Adipocyte (in vitro differentiated cells): ENCODE measurements at regions not wholly inside any gene's neighbourhood (a gene's known extent, or its start where the extent isn't known, plus 50 kb on each side); places are given as distances from the start of the nearest gene placed in this dataset.

Experiments
- DNase-seq: peaks from one replicate; pipeline ENCODE4 v3.0.0-alpha.2; 2015; ENCODE audit warnings: low read depth
- H3K27me3 ChIP-seq: replicated peaks from 2 replicates; pipeline ENCODE4 v1.7.0; 2013; ENCODE audit warnings: mild to moderate bottlenecking, low read length, moderate library complexity; ENCODE audit not compliant: control insufficient read depth, insufficient read depth
- H3K36me3 ChIP-seq: 2 replicates; pipeline ENCODE4 v1.7.0; 2013; ENCODE audit warnings: low read length, mild to moderate bottlenecking, moderate library complexity; ENCODE audit not compliant: control insufficient read depth, insufficient read depth, severe bottlenecking
- H3K4me1 ChIP-seq: 2 replicates; pipeline ENCODE4 v1.7.0; 2013; ENCODE audit warnings: mild to moderate bottlenecking, low read length, moderate library complexity; ENCODE audit not compliant: control insufficient read depth, insufficient read depth
- H3K4me3 ChIP-seq: 2 replicates; pipeline ENCODE4 v1.7.0; 2013; ENCODE audit warnings: mild to moderate bottlenecking, low read length, moderate library complexity
- H3K9ac ChIP-seq: 2 replicates; pipeline ENCODE4 v1.7.0; 2013; ENCODE audit warnings: mild to moderate bottlenecking, low read length, moderate library complexity
- H3K9me3 ChIP-seq: 2 replicates; pipeline ENCODE4 v1.7.0; 2013; ENCODE audit warnings: mild to moderate bottlenecking, low read length, moderate library complexity; ENCODE audit not compliant: control insufficient read depth

GRCh38 chr10:3838460-3839437 lies 53.7 kb upstream of the KLF6 start:
- Histone ChIP-seq H3K4me1 (peaks cover 13% of the 10 kb centered on the region), H3K9me3 (no peaks in the 10 kb centered on the region), H3K27me3 (no peaks in the 10 kb centered on the region), H3K4me3 (no peak overlapping the region), H3K36me3 (no peaks in the 10 kb centered on the region), H3K9ac (no peak overlapping the region)
- no peak for DNase-seq

DNA sequence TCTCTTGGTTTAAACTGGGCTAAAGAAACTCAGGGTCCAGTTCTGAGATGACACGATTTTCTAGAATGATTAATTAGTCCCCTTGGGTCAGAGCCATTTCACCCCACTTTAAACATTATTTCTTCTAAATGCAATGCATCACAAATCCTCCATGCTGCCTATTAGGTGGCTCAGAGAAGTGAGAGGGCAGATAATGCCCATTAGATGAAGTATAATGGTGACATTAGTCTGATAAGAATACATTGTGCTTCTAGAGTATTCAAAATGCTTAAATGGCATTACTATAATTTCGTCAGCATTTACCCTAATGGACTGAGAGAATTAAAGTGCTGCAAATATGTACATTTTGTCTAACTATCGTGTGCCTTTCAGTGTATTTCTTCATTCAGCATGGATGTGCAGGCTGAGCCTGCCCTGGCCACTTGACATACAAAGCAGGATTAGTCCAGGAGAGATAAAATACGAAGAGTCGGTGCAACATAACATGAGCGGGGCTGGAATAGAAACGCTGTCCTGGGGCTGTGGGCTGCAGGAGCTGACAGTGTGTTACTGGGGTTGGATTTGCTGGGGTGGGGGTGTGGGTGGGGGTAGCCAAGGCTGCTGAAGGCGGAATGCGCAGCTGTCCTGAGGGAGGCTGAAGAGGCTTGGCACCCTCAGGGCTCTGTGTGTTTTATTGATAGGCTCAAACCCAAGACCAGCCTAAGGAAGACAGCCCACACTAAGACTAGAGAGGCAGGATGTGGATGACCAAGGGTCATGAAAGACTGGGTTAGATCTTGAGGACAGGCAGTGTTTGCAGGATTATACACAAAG lies 52.8 kb upstream of the KLF6 start:
- peaks cover 13% of the 10 kb centered on the region for H3K4me1 ChIP-seq
- H3K27me3 ChIP-seq = no peaks in the 10 kb centered on the region
- no peak for DNase-seq
- H3K4me3 ChIP-seq = no peak overlapping the region
- H3K9ac ChIP-seq = no peak overlapping the region
- no peaks in the 10 kb centered on the region for H3K36me3 ChIP-seq
- no peaks in the 10 kb centered on the region for H3K9me3 ChIP-seq

DNA sequence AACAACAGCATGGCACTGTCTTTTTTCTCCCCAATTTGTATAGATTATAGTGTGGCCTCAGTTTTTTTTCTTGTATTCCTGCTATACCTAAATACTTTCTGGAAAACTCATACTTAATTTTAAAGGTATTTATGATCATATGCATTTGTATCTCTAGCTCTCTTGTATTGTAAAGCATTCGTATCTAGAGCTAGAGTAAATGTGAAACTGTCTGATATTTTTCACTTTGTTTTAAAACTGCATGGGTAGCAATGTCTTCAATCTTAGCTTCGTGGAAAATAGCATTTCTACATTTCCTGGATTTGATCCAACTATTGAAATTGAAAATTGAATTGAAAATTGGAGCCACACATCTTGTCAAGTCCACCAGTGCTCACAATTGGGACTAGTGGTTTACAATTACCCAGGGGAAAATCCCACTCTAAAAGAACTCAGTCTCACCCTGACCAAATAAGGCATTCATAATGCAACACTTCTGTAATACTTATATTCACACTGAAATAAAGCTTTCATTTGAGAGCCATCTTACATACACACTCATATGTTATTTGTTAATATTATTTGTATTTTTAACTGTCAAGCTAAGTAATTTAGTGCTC lies 51.3 kb upstream of the KLF6 start:
- H3K9ac ChIP-seq = no peak overlapping the region
- H3K27me3 ChIP-seq = no peaks in the 10 kb centered on the region
- no peaks in the 10 kb centered on the region for H3K36me3 ChIP-seq
- no peak overlapping the region for H3K4me3 ChIP-seq
- no peak for DNase-seq
- H3K4me1 ChIP-seq = peaks cover 22% of the 10 kb centered on the region
- H3K9me3 ChIP-seq = no peaks in the 10 kb centered on the region

- DNase-seq = no peak
- no peaks in the 10 kb centered on the region for H3K36me3 ChIP-seq
- no peaks in the 10 kb centered on the region for H3K9me3 ChIP-seq
- no peak overlapping the region for H3K4me3 ChIP-seq
- H3K4me1 ChIP-seq = peaks cover 25% of the 10 kb centered on the region
- H3K9ac ChIP-seq = no peak overlapping the region
- no peaks in the 10 kb centered on the region for H3K27me3 ChIP-seq
Measured at GRCh38 chr10:3835770-3836169, 50.8 kb upstream of the KLF6 start.

- H3K9me3 ChIP-seq = no peaks in the 10 kb centered on the region
- peaks cover 19% of the 10 kb centered on the region for H3K4me1 ChIP-seq
- H3K9ac ChIP-seq = no peak overlapping the region
- no peak overlapping the region for H3K4me3 ChIP-seq
- no peak for DNase-seq
- no peaks in the 10 kb centered on the region for H3K27me3 ChIP-seq
- H3K36me3 ChIP-seq = no peaks in the 10 kb centered on the region
Measured at GRCh38 chr10:3834947-3835346, 49.9 kb upstream of the KLF6 start.
